ENCODE measurements at regions not wholly inside any gene's neighbourhood (a gene's known extent, or its start where the extent isn't known, plus 50 kb on each side); places are given as distances from the start of the nearest gene placed in this dataset.

DNA sequence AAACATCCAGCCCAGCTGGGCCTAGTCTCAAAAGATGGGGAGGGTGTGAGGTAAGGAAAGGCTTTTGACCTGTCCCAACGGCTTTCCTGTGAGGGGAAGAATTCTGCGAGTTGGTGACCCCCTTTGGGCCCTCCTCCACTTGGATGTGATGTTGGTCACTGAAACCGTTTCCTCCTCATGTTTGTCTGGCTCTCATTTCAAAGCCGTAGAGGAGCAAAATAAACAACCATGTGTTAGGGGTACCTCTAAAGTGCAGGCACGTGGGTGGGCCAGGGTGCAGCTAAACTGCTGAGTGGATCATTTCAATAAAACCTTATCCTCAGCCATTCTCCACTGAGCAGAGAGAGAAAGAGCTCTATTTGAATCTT lies 84.3 kb upstream of the MELK start:
- Histone ChIP-seq H2AFZ (ENCODE audit: insufficient read depth, low read depth, low read length, poor library complexity, severe bottlenecking) (peak overlapping the region; percentile 99), H3K9me3 (ENCODE audit: control extremely low read depth in 1 of 3, control insufficient read depth in 2 of 3, insufficient read depth in 1 of 3, low read length in 2 of 3) (no peaks in the 10 kb centered on the region), H3K4me3 (ENCODE audit: control extremely low read depth in 1 of 5, extremely low read depth in 1 of 5, insufficient read depth in 1 of 5, low read depth in 2 of 5, low read length in 4 of 5) (peak overlapping the region; percentile 46 to 96 (median 60)), H3K27ac (ENCODE audit: low read length in 2 of 2) (peak overlapping the region; percentile 94 to 97), H4K20me1 (ENCODE audit: control insufficient read depth, insufficient read depth, low read length, poor library complexity, severe bottlenecking) (peaks cover 20% of the 10 kb centered on the region), H3K4me2 (replicated peaks; ENCODE audit: low read depth, low read length, poor library complexity, severe bottlenecking) (peak overlapping the region; percentile 99), H3K79me2 (ENCODE audit: control insufficient read depth, insufficient read depth, low read length) (peaks cover 61% of the 10 kb centered on the region), H3K27me3 (replicated peaks in 1 of 4; ENCODE audit: control extremely low read depth in 1 of 4, control insufficient read depth in 3 of 4, insufficient read depth in 4 of 4, low read length in 3 of 4) (no peaks in the 10 kb centered on the region), H3K9ac (ENCODE audit: low read length) (peak overlapping the region; percentile 93), H3K36me3 (replicated peaks in 1 of 2; ENCODE audit: control extremely low read depth in 1 of 2, control insufficient read depth in 1 of 2, extremely low read depth in 1 of 2, insufficient read depth in 2 of 2, low read length in 1 of 2) (no peaks in the 10 kb centered on the region), H3K4me1 (ENCODE audit: control insufficient read depth in 2 of 2, insufficient read depth in 2 of 2, low read length in 2 of 2) (peaks cover 26 to 31% of the 10 kb centered on the region in 2 donors)
- peak overlapping the region; percentile 96 for H3K4me3 Mint-ChIP-seq
- peaks cover 51% of the 10 kb centered on the region for H3K4me1 Mint-ChIP-seq
- no peaks in the 10 kb centered on the region for H3K27me3 Mint-ChIP-seq
- CTCF ChIA-PET: interaction anchor here (0.6 to 5.9 kb wide), 6 partner anchors 8 to 298 kb away, joined by 3 to 45 read pairs (median 4); partner anchors contain the start of gene CLTA
- ATAC-seq (ENCODE audit: low read depth) (no peak), DNase-seq (no peak)
- POLR2A ChIA-PET: interaction anchor here (0.7 to 1.1 kb wide), 2 partner anchors 88 to 692 kb away, joined by 3 to 7 read pairs; partner anchors contain the start of gene RNF38
- WGBS (ENCODE audit: insufficient coverage): 35% methylated on average over 3 of the region's 5 CpGs
- no peaks in the 10 kb centered on the region for H3K9me3 Mint-ChIP-seq (ENCODE audit: insufficient read depth)
- peak overlapping the region; percentile 99 for H3K27ac Mint-ChIP-seq
- intact Hi-C loops (cut with micrococcal nuclease): loop anchor here (2.0 to 5.0 kb wide), 3 partner anchors 82 to 296 kb away; partner anchors contain the start of genes CLTA and MELK
- TF ChIP-seq, protein P1, sequence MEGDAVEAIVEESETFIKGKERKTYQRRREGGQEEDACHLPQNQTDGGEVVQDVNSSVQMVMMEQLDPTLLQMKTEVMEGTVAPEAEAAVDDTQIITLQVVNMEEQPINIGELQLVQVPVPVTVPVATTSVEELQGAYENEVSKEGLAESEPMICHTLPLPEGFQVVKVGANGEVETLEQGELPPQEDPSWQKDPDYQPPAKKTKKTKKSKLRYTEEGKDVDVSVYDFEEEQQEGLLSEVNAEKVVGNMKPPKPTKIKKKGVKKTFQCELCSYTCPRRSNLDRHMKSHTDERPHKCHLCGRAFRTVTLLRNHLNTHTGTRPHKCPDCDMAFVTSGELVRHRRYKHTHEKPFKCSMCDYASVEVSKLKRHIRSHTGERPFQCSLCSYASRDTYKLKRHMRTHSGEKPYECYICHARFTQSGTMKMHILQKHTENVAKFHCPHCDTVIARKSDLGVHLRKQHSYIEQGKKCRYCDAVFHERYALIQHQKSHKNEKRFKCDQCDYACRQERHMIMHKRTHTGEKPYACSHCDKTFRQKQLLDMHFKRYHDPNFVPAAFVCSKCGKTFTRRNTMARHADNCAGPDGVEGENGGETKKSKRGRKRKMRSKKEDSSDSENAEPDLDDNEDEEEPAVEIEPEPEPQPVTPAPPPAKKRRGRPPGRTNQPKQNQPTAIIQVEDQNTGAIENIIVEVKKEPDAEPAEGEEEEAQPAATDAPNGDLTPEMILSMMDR (IDR thresholded peaks at IDR 0.05): no peak
- no peak for TF ChIP-seq EZH2 (IDR thresholded peaks at IDR 0.05; ENCODE audit: borderline replicate concordance, insufficient read depth, low read depth, low read length, poor library complexity, severe bottlenecking)
